Fibroblast of skin of left biceps (primary cell): ENCODE measurements at regions not wholly inside any gene's neighbourhood (a gene's known extent, or its start where the extent isn't known, plus 50 kb on each side); places are given as distances from the start of the nearest gene placed in this dataset.
A peak's percentile ranks its signal among the peaks of the same experiment; 100 is the strongest.
"Not testable (repeated sequence)": the region's sequence is repeated elsewhere in the genome, so short reads cannot be mapped to it uniquely, and the experiment has no call there.

ENCODE experiments used
- DNase-seq, 2 experiments: peaks; one replicate each; pipeline ENCODE4 v3.0.0-alpha.2; 2013; ENCODE audit warnings: low read depth in 2 of 2

- DNase-seq: not testable (repeated sequence)
Measured at GRCh38 chr1:196366-196765, 255.1 kb downstream of the OR4F29 start.

GRCh38 chr1:191296-192049 lies 260.0 kb downstream of the OR4F29 start:
- DNase-seq: not testable (repeated sequence)

- DNase-seq: not testable (repeated sequence)
Measured at GRCh38 chr1:190678-191077, 260.8 kb downstream of the OR4F29 start.

- DNase-seq: not testable (repeated sequence)
Measured at GRCh38 chr1:189915-190314, 261.6 kb downstream of the OR4F29 start.

GRCh38 chr1:189270-189669 lies 262.2 kb downstream of the OR4F29 start:
- DNase-seq: not testable (repeated sequence)

GRCh38 chr1:187298-187697 lies 264.2 kb downstream of the OR4F29 start:
- not testable (repeated sequence) for DNase-seq

GRCh38 chr1:186691-187131 lies 264.8 kb downstream of the OR4F29 start:
- DNase-seq: not testable (repeated sequence)

GRCh38 chr1:186223-186622 lies 265.3 kb downstream of the OR4F29 start:
- not testable (repeated sequence) for DNase-seq

- DNase-seq: not testable (repeated sequence)
Measured at GRCh38 chr1:185526-185925, 266.0 kb downstream of the OR4F29 start.

GRCh38 chr1:184336-184686 lies 267.2 kb downstream of the OR4F29 start:
- DNase-seq: not testable (repeated sequence)

GRCh38 chr1:183620-184335 lies 267.7 kb downstream of the OR4F29 start:
- DNase-seq: not testable (repeated sequence)

- DNase-seq: not testable (repeated sequence)
Measured at GRCh38 chr1:183081-183480, 268.4 kb downstream of the OR4F29 start.

GRCh38 chr1:182631-183030 lies 268.8 kb downstream of the OR4F29 start:
- not testable (repeated sequence) for DNase-seq

GRCh38 chr1:181247-182216 lies 269.9 kb downstream of the OR4F29 start:
- peak in 1 of 2 experiments; percentile 39 for DNase-seq

GRCh38 chr1:180749-181205 lies 270.7 kb downstream of the OR4F29 start:
- DNase-seq: not testable (repeated sequence)

GRCh38 chr1:138842-139241 lies 312.6 kb downstream of the OR4F29 start:
- DNase-seq: not testable (repeated sequence)

- DNase-seq: not testable (repeated sequence)
Measured at GRCh38 chr1:137664-138063, 313.8 kb downstream of the OR4F29 start.

- DNase-seq: not testable (repeated sequence)
Measured at GRCh38 chr1:136344-136932, 315.0 kb downstream of the OR4F29 start.

- not testable (repeated sequence) for DNase-seq
Measured at GRCh38 chr1:134936-135335, 316.5 kb downstream of the OR4F29 start.

- not testable (repeated sequence) for DNase-seq
Measured at GRCh38 chr1:118440-118839, 333.0 kb downstream of the OR4F29 start.

GRCh38 chr1:115534-115933 lies 335.9 kb downstream of the OR4F29 start:
- DNase-seq: not testable (repeated sequence)
